ENCODE measurements at regions not wholly inside any gene's neighbourhood (a gene's known extent, or its start where the extent isn't known, plus 50 kb on each side); places are given as distances from the start of the nearest gene placed in this dataset.
"Not testable (repeated sequence)": the region's sequence is repeated elsewhere in the genome, so short reads cannot be mapped to it uniquely, and the experiment has no call there.

DNA sequence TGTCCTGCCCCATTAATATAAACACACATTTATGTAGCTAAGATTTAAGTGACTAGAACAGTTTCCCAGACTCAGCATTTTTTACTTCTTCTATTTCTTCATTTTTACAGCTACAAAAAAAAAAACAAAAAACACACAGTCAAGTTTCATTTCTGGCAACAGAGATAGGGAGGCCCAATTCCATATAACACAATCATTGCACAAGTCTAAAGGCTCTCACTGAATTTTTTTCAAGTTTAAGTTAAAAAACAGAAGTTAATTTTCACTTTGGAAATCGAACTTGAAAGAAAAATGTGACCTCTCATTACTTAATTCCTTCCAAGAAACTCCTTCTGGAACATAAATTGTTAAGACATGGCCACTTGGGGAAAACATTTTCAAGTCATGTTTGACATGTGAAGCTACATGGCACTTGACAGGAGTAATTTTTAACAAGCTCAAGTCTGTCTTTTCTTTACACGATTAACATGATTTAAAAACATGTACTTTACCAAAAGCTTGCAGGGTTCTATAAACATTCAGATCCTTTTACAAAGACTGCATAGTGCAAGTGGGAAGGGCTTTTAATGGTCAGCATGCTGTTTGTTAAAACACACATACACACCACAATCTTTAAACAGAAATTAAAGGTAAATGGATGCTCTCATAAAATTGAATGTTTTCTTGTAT lies 100.1 kb upstream of the CCDC28A start:
- ATAC-seq (no peak), DNase-seq (ENCODE audit: low spot score) (no peak), FAIRE-seq (no peak)
- Histone ChIP-seq H3K36me3 (replicated peaks in 1 of 2; ENCODE audit: control insufficient read depth in 1 of 2, insufficient read depth in 2 of 2, low read length in 2 of 2) (no peaks in the 10 kb centered on the region), H3K27ac (ENCODE audit: extremely low read length, insufficient read depth, low read length) (no peak overlapping the region), H3K79me2 (ENCODE audit: insufficient read depth, low read length) (no peaks in the 10 kb centered on the region), H3K27me3 (ENCODE audit: control insufficient read depth in 1 of 2, insufficient read depth in 2 of 2, low read length in 2 of 2) (no peaks in the 10 kb centered on the region), H3K4me3 (replicated peaks in 1 of 3; ENCODE audit: insufficient read depth in 1 of 3, low read depth in 2 of 3, low read length in 3 of 3) (no peak overlapping the region), H4K20me1 (ENCODE audit: insufficient read depth, low read length) (no peaks in the 10 kb centered on the region), H3K4me2 (ENCODE audit: low read depth, low read length) (no peak overlapping the region), H3K4me1 (ENCODE audit: insufficient read depth, low read length) (peaks cover 8% of the 10 kb centered on the region; the same call in 1 of the 2 replicates), H3K9me3 (ENCODE audit: low read length) (no peaks in the 10 kb centered on the region), H2AFZ (ENCODE audit: low read length) (no peak overlapping the region), H3K9ac (ENCODE audit: insufficient read depth, low read depth, low read length) (no peak overlapping the region)
- in situ Hi-C loops (cut with HindIII; ENCODE audit: extremely low pct_ligation_motif_present, low pct_unique_long_range_greater_than_20kb), result no loop called here
- ChIA-PET POLR2A (interaction anchor here (0.7 kb wide), 1 partner anchor 23 kb away, joined by 3 read pairs; no protein-coding TSS in a partner anchor), CTCF (ENCODE audit: low intra/inter-chr PET ratio, low total read pairs) (no interaction called here)
- WGBS (ENCODE audit: low lambda C conversion rate), result 61% methylated on average over 2 of the region's 2 CpGs
- intact Hi-C loops (cut with micrococcal nuclease; ENCODE audit: unreplicated experiment), result no loop called here
- peak; percentile 73 to 88 for TF ChIP-seq MAFK (conservative IDR thresholded peaks at IDR 0.05 in 1 of 2, IDR thresholded peaks at IDR 0.05 in 1 of 2; ENCODE audit: low read length in 2 of 2)
- TF ChIP-seq, protein P1, sequence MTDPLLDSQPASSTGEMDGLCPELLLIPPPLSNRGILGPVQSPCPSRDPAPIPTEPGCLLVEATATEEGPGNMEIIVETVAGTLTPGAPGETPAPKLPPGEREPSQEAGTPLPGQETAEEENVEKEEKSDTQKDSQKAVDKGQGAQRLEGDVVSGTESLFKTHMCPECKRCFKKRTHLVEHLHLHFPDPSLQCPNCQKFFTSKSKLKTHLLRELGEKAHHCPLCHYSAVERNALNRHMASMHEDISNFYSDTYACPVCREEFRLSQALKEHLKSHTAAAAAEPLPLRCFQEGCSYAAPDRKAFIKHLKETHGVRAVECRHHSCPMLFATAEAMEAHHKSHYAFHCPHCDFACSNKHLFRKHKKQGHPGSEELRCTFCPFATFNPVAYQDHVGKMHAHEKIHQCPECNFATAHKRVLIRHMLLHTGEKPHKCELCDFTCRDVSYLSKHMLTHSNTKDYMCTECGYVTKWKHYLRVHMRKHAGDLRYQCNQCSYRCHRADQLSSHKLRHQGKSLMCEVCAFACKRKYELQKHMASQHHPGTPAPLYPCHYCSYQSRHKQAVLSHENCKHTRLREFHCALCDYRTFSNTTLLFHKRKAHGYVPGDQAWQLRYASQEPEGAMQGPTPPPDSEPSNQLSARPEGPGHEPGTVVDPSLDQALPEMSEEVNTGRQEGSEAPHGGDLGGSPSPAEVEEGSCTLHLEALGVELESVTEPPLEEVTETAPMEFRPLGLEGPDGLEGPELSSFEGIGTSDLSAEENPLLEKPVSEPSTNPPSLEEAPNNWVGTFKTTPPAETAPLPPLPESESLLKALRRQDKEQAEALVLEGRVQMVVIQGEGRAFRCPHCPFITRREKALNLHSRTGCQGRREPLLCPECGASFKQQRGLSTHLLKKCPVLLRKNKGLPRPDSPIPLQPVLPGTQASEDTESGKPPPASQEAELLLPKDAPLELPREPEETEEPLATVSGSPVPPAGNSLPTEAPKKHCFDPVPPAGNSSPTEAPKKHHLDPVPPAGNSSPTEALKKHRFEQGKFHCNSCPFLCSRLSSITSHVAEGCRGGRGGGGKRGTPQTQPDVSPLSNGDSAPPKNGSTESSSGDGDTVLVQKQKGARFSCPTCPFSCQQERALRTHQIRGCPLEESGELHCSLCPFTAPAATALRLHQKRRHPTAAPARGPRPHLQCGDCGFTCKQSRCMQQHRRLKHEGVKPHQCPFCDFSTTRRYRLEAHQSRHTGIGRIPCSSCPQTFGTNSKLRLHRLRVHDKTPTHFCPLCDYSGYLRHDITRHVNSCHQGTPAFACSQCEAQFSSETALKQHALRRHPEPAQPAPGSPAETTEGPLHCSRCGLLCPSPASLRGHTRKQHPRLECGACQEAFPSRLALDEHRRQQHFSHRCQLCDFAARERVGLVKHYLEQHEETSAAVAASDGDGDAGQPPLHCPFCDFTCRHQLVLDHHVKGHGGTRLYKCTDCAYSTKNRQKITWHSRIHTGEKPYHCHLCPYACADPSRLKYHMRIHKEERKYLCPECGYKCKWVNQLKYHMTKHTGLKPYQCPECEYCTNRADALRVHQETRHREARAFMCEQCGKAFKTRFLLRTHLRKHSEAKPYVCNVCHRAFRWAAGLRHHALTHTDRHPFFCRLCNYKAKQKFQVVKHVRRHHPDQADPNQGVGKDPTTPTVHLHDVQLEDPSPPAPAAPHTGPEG (CRISPR knock-in tag; IDR thresholded peaks at IDR 0.05), result no peak
- peak; percentile 73 for TF ChIP-seq MAFF (IDR thresholded peaks at IDR 0.05; ENCODE audit: low read depth, low read length)
- no TSS peak for BruUV-seq (replicated peaks)

DNA sequence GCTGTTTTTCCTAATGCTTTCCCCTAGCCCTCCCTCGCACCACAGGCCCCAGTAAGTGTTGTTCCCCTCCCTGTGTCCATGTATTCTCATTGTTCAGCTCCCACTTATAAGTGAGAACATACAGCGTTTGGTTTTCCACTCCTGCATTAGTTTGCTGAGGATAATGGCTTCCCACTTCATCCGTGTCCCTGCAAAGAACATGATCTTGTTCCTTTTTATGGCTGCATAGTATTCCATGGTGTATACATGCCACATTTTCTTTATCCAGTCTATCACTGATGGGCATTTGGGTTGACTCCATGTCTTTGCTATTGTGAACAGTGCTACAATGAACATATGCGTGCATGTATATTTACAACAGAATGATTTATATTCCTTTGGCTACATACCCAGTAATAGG lies 99.1 kb upstream of the CCDC28A start:
- FAIRE-seq; DNase-seq (ENCODE audit: low spot score); ATAC-seq; H3K27ac ChIP-seq (ENCODE audit: extremely low read length, insufficient read depth, low read length); H3K4me3 ChIP-seq (replicated peaks in 1 of 3; ENCODE audit: insufficient read depth in 1 of 3, low read depth in 2 of 3, low read length in 3 of 3); in situ Hi-C loops (cut with HindIII; ENCODE audit: extremely low pct_ligation_motif_present, low pct_unique_long_range_greater_than_20kb); CTCF ChIA-PET (ENCODE audit: low intra/inter-chr PET ratio, low total read pairs); BruUV-seq (replicated peaks); H3K9ac ChIP-seq (ENCODE audit: insufficient read depth, low read depth, low read length); H3K36me3 ChIP-seq (replicated peaks in 1 of 2; ENCODE audit: control insufficient read depth in 1 of 2, insufficient read depth in 2 of 2, low read length in 2 of 2); H3K4me1 ChIP-seq (ENCODE audit: insufficient read depth, low read length); POLR2A ChIA-PET; H3K4me2 ChIP-seq (ENCODE audit: low read depth, low read length); H3K79me2 ChIP-seq (ENCODE audit: insufficient read depth, low read length); H3K9me3 ChIP-seq (ENCODE audit: low read length); H3K27me3 ChIP-seq (ENCODE audit: control insufficient read depth in 1 of 2, insufficient read depth in 2 of 2, low read length in 2 of 2); intact Hi-C loops (cut with micrococcal nuclease; ENCODE audit: unreplicated experiment); H4K20me1 ChIP-seq (ENCODE audit: insufficient read depth, low read length); H2AFZ ChIP-seq (ENCODE audit: low read length): not testable (repeated sequence)
- WGBS (ENCODE audit: low lambda C conversion rate), result 94% methylated on average over 4 of the region's 4 CpGs
